H7 (cell line): ENCODE measurements at regions not wholly inside any gene's neighbourhood (a gene's known extent, or its start where the extent isn't known, plus 50 kb on each side); places are given as distances from the start of the nearest gene placed in this dataset.

Experiments
- DNase-seq: peaks from one replicate; pipeline ENCODE4 v3.0.0; 2012
- H3K27me3 ChIP-seq: 2 replicates; pipeline ENCODE4 v1.6.0; 2011; ENCODE audit warnings: mild to moderate bottlenecking, low read length; ENCODE audit not compliant: control insufficient read depth, insufficient read depth
- H3K36me3 ChIP-seq: replicated peaks from 2 replicates; pipeline ENCODE4 v1.5.1; 2011; ENCODE audit warnings: low read length; ENCODE audit not compliant: control insufficient read depth, insufficient read depth
- H3K4me3 ChIP-seq: 2 replicates; pipeline ENCODE4 v1.5.1; 2011; ENCODE audit warnings: low read depth, mild to moderate bottlenecking, control low read depth, low read length, moderate library complexity; ENCODE audit not compliant: insufficient read depth

GRCh38 chr6:138716013-138716412, 57.6 kb upstream of the CCDC28A start:
- Histone ChIP-seq H3K27me3 (no peaks in the 10 kb centered on the region), H3K36me3 (no peaks in the 10 kb centered on the region), H3K4me3 (no peak overlapping the region)
- DNase-seq, result no peak

- no peak for DNase-seq
- H3K36me3 ChIP-seq, result no peaks in the 10 kb centered on the region
- H3K4me3 ChIP-seq, result no peak overlapping the region
- no peaks in the 10 kb centered on the region for H3K27me3 ChIP-seq
Observed at GRCh38 chr6:138716971-138717665, 56.5 kb upstream of the CCDC28A start.

DNA sequence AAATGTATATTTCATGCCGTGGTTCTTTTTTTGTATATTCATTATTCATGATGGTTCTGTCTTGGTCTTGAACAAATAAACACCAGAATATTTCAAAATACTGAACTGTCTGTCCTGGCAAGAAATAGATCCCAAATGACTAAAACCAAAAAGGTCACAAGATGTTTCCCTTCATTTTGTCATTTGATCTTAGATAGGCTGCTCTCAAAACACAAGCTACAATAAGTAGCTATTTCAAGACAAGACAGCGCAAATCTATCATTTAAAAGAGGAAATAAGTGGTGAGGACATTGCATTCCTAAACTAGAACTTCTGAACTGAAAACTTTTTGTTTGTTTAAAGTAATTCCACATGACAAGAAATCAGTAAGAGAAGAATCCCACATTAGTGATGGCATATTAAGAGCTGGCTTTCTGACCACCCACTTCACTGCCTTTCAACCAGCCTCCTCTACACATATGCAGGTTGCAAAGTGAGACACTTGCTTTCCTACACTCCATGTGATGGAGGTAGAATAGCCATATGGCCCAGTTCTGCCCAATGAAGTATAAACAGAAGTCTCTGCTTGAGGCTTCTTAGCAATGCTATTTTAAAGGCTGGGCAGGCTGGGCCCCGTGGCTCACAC, 54.4 kb upstream of the CCDC28A start:
- H3K36me3 ChIP-seq, result no peaks in the 10 kb centered on the region
- H3K4me3 ChIP-seq, result no peak overlapping the region
- no peak for DNase-seq
- no peaks in the 10 kb centered on the region for H3K27me3 ChIP-seq

- DNase-seq, result no peak
- H3K4me3 ChIP-seq, result no peak overlapping the region
- H3K36me3 ChIP-seq, result no peaks in the 10 kb centered on the region
- no peaks in the 10 kb centered on the region for H3K27me3 ChIP-seq
Observed at GRCh38 chr6:138719744-138720143, 53.8 kb upstream of the CCDC28A start.

GRCh38 chr6:138722425-138723371, 50.9 kb upstream of the CCDC28A start:
- H3K27me3 ChIP-seq, result no peaks in the 10 kb centered on the region
- no peaks in the 10 kb centered on the region for H3K36me3 ChIP-seq
- H3K4me3 ChIP-seq, result no peak overlapping the region
- no peak for DNase-seq
